ENCODE measurements at regions not wholly inside any gene's neighbourhood (a gene's known extent, or its start where the extent isn't known, plus 50 kb on each side); places are given as distances from the start of the nearest gene placed in this dataset.

GRCh38 chr5:92102313-92102712, 719.2 kb upstream of the ARRDC3 start:
- no peak for TF ChIP-seq CTCF (conservative IDR thresholded peaks at IDR 0.05 in 1 of 2, IDR thresholded peaks at IDR 0.05 in 1 of 2; ENCODE audit: extremely low read depth in 1 of 2, insufficient read depth in 1 of 2, low read depth in 1 of 2, low read length in 2 of 2)
- TF ChIP-seq EZH2 (IDR thresholded peaks at IDR 0.05; ENCODE audit: borderline replicate concordance, low read length), result no peak
